ENCODE measurements at regions not wholly inside any gene's neighbourhood (a gene's known extent, or its start where the extent isn't known, plus 50 kb on each side); places are given as distances from the start of the nearest gene placed in this dataset.

- H3K4me1 Mint-ChIP-seq: no peaks in the 10 kb centered on the region
- no peak for DNase-seq (ENCODE audit: low spot score)
- CTCF ChIA-PET: no interaction called here
- H3K27me3 Mint-ChIP-seq (ENCODE audit: low read depth): no peaks in the 10 kb centered on the region
- no peak overlapping the region for H3K4me3 Mint-ChIP-seq
- H3K27ac Mint-ChIP-seq: no peak overlapping the region
- no peaks in the 10 kb centered on the region for H3K36me3 Mint-ChIP-seq
- no peak for ATAC-seq
- TF ChIP-seq FOXJ3 (CRISPR knock-in tag; IDR thresholded peaks at IDR 0.05; ENCODE audit: borderline replicate concordance) (no peak), OVOL2 (CRISPR knock-in tag; IDR thresholded peaks at IDR 0.05; ENCODE audit: borderline replicate concordance) (no peak)
- POLR2A ChIA-PET: no interaction called here
- H3K9me3 Mint-ChIP-seq: peaks cover 12% of the 10 kb centered on the region
Measured at GRCh38 chr2:14157816-14158215, 474.7 kb upstream of the LRATD1 start.

GRCh38 chr2:14180333-14180732 is 452.2 kb upstream of the LRATD1 start:
- no peak overlapping the region for H3K4me3 Mint-ChIP-seq
- DNase-seq (ENCODE audit: low spot score) (no peak), ATAC-seq (no peak)
- no peak for TF ChIP-seq CREM (CRISPR knock-in tag; IDR thresholded peaks at IDR 0.05)
- TF ChIP-seq ZNF396 (CRISPR knock-in tag; IDR thresholded peaks at IDR 0.05; ENCODE audit: borderline replicate concordance): no peak
- no peak for TF ChIP-seq ZNF416 (CRISPR knock-in tag; IDR thresholded peaks at IDR 0.05)
- TF ChIP-seq CDX4 (CRISPR knock-in tag; IDR thresholded peaks at IDR 0.05; ENCODE audit: borderline replicate concordance): no peak
- no peak for TF ChIP-seq JUN (CRISPR knock-in tag; IDR thresholded peaks at IDR 0.05)
- no peak for TF ChIP-seq SMAD3 (CRISPR knock-in tag; IDR thresholded peaks at IDR 0.05; ENCODE audit: borderline replicate concordance)
- TF ChIP-seq CBFB (CRISPR knock-in tag; IDR thresholded peaks at IDR 0.05; ENCODE audit: low read depth): no peak
- TF ChIP-seq FOXP1 (CRISPR knock-in tag; IDR thresholded peaks at IDR 0.05; ENCODE audit: borderline replicate concordance): no peak
- no peak for TF ChIP-seq NR1H2 (CRISPR knock-in tag; IDR thresholded peaks at IDR 0.05)
- CTCF ChIA-PET: no interaction called here
- POLR2A ChIA-PET: no interaction called here
- no peaks in the 10 kb centered on the region for H3K36me3 Mint-ChIP-seq
- H3K27me3 Mint-ChIP-seq (ENCODE audit: low read depth): no peaks in the 10 kb centered on the region
- H3K27ac Mint-ChIP-seq: no peak overlapping the region
- H3K9me3 Mint-ChIP-seq: peaks cover 7% of the 10 kb centered on the region
- H3K4me1 Mint-ChIP-seq: no peaks in the 10 kb centered on the region

GRCh38 chr2:14182227-14182946 is 450.1 kb upstream of the LRATD1 start:
- Mint-ChIP-seq H3K27me3 (ENCODE audit: low read depth) (no peaks in the 10 kb centered on the region), H3K36me3 (no peaks in the 10 kb centered on the region), H3K27ac (no peak overlapping the region), H3K9me3 (peaks cover 11% of the 10 kb centered on the region), H3K4me1 (no peaks in the 10 kb centered on the region), H3K4me3 (no peak overlapping the region)
- DNase-seq (ENCODE audit: low spot score): no peak
- CTCF ChIA-PET: no interaction called here
- POLR2A ChIA-PET: no interaction called here
- ATAC-seq: no peak
- TF ChIP-seq ARID4B (CRISPR knock-in tag; IDR thresholded peaks at IDR 0.05; ENCODE audit: borderline replicate concordance) (no peak), ZBTB43 (CRISPR knock-in tag; IDR thresholded peaks at IDR 0.05) (no peak), NR2C2 (CRISPR knock-in tag; IDR thresholded peaks at IDR 0.05) (no peak), NR3C1 (CRISPR knock-in tag; conservative IDR thresholded peaks at IDR 0.05; ENCODE audit: low read depth) (no peak), ZNF532 (CRISPR knock-in tag; IDR thresholded peaks at IDR 0.05; ENCODE audit: borderline replicate concordance) (no peak), GRHL2 (CRISPR knock-in tag; IDR thresholded peaks at IDR 0.05; ENCODE audit: insufficient replicate concordance, severe bottlenecking) (no peak), TP53 (CRISPR knock-in tag; IDR thresholded peaks at IDR 0.05) (no peak), E2F1 (CRISPR knock-in tag; IDR thresholded peaks at IDR 0.05) (no peak), ZNF219 (CRISPR knock-in tag; IDR thresholded peaks at IDR 0.05; ENCODE audit: borderline replicate concordance) (no peak)

Data from WTC11 (cell line).